ENCODE measurements at regions not wholly inside any gene's neighbourhood (a gene's known extent, or its start where the extent isn't known, plus 50 kb on each side); places are given as distances from the start of the nearest gene placed in this dataset.

DNA sequence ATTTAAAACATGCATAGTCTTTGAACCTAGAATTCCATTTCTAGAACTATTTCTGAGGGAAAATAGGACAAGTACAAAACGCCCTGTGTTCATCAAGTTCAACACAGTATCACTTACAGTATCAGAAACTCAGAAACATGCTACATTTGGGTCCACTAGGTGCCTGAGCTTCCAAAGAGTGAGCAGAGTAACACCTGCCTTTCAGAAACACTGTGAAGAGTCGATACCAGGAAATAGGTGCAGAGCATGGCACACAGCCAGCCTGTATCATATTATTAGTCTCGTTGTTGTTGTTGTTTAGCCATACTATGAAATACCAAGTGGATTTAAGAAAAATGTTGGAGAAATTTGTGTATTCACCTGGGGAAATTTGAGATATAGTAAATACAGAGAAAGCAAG lies 392.1 kb upstream of the MGMT start:
- DNase-seq, result no peak

DNA sequence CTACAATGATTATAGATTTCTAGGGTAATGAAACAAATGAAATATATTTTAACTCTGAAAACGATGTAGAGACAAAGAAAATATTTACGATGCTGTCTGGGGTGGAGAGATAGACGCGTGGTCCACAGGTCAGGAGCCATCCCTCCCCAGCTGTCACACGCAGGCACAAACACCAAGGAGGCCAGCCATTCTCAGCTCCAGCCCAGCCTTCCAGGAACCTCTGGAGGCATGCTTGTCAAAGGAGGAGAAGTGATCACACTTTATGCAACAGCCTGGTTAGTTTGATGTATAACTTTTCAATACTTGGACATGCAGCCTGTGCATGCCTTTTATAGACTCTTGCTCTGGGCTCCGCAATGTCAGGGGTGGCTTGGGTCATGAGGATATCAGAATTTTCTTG lies 391.5 kb upstream of the MGMT start:
- DNase-seq, result no peak

DNA sequence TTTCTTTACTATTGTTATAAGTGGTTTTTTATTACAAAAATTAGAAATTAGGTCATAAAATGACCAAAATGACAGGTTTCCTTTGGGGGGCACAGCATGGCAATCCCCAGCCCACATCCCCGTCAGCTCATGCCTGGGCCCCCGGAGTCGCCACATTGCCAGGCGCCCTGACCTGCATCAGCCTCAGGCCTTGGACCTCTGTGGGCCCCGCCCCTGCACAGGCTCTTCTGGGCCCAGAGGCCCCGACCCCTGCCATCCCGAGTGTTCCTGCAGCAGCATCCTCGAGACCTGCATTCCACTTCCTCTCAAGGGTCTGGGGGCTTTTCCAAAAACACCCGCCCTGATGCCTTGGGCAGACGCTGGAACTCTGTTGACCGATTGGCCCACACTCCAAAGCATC lies 391.1 kb upstream of the MGMT start:
- DNase-seq, result no peak

DNA sequence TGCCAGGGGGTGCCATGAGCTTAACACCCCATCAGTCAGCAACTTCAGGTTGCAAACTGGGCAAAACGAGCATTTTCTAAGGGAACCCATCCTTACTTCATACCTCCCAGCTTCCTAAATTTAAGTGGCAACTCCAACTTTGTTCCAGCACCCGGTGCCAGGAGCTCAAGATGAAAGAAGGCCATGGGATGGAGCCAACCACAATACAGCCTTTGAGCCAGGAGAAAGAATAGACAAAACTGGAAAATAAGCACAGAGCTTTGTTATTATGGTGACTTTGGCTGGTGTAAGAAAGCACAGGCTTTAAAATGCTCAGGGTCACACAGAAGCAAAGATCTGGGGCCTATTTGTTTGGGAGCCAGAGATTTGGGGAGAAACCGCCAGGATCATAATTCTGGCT lies 388.7 kb upstream of the MGMT start:
- DNase-seq, result no peak

- no peak for DNase-seq
Observed at GRCh38 chr10:129078746-129079145, 388.3 kb upstream of the MGMT start.

DNA sequence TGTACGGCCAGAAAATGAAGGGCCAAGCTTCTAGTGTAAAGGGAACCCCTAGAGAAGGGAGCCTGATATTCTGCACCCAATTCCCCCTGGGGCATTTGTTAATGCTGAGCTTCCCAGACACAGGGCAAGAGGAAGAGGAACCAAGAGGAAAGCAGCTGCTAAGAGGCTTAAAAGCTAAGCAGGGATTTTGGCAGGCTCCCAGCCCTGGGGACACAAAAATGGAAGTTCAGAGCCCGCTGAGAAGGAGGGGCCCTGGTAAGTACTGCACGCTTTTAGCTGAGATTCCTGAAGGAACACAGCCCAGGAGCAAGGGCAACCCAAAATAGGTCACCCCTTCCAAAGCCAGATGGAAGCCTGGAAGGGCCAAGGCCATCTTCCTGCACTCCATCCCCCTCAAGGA lies 387.3 kb upstream of the MGMT start:
- DNase-seq, result no peak

DNA sequence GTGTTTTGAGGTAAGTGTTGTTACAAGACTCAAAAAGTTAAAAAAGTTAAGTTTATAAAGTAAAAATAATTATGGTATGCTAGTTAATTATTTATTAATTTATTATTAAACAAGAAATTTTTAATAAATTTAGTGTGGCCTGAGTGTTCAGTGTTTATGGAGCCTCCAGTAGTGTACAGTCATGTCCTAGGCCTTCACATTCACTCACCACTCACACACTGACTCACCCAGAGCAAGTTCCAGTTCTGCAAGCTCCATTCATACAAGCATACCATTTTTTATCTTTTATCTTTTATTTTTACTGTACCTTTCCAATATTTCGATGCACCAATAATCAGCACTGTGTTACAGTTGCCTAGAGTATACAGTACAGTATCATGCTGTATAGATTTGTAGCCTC lies 381.2 kb upstream of the MGMT start:
- no peak for DNase-seq

- DNase-seq, result no peak
Observed at GRCh38 chr10:129089341-129089740, 377.7 kb upstream of the MGMT start.

DNA sequence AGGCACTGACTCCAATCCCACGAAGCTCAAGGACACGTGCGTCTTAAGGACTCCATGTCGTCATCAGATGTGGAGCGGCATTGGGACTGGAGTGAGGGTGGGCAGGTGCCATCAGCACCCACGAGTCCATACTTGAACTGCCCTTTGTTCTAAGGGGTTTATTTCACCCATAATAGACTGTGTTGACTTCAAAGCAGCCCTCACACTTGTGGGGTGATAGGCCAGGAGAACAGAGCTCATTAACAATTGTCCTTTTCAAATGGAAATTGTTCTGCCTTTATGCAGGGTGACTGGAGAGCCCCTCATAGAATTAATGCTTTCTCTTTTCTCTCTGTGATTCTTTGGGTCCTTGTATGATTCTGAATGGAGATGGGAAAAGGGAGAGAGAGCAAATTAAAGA lies 376.9 kb upstream of the MGMT start:
- DNase-seq, result no peak

DNA sequence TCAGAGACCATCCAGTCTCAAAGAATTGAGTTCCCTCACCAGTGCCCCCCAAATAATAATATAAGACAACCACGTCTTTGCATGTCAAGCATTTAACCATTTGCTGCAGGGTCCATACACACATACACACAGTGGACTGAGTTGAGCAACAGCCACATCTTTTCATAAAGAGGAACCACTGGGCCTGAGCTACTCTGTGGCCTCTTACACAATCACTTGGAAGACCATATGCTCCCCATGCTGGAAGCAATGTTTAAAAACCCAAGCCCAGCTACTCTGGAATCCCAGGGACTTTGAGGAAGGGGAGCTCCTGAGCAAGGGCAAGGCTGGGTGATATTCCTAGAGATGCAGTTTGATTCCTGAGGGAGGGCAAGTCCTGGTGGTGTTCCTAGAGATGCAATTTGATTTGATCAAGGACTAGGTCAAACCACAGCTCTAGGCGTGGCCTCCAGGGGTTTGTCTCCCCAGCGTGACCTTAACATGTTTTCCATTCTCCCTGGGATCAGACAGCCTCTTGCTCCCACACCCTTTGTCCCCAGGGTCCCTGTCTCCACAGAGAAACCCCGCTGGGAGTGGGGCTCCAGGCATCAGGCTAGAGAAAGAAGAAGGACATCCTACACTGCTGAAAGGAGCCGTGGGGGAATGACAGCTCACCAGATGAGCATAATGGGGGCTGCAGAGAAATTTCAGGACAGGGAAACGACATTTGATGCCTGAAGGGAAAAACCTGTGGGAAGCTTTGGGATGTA lies 376.2 kb upstream of the MGMT start:
- DNase-seq, result no peak

DNA sequence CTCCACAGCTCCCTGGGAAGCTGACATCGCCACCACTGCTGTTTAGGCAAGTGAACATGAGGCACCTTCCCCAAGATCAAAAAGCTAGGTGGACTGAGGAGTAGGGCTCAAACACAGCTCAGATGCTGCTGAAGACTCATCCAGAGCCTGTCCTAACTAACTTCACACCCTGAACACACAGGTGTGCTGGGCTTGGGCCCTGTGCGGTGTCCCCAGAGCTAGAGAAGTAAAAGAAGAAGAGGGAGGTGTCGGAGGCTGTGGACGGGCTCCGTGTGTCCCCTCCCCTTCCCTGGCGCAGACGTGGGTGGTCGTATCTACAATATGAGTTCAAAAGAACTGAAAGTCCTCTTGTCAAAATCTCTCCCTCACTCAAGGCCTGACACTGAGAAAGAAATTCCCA lies 373.4 kb upstream of the MGMT start:
- DNase-seq, result no peak

DNA sequence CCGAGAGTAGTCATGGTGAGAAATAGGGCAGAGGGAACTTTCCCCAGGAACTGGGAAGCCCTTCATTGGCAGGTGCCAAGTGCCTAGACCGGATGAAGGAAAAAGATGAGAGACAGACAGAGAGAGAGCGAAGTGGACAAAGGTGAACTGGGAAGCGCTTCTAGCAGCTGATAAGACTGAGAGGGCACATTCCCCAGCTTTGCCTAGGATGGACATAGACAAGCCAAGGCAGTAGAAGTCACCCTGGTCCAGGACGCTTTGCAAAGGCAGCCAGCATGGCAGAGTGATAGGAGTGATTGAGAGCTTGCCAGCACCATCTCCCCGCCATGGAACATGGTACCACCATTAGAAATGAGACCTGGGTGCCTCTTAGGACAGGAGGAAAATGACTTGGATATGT lies 372.8 kb upstream of the MGMT start:
- no peak for DNase-seq

DNA sequence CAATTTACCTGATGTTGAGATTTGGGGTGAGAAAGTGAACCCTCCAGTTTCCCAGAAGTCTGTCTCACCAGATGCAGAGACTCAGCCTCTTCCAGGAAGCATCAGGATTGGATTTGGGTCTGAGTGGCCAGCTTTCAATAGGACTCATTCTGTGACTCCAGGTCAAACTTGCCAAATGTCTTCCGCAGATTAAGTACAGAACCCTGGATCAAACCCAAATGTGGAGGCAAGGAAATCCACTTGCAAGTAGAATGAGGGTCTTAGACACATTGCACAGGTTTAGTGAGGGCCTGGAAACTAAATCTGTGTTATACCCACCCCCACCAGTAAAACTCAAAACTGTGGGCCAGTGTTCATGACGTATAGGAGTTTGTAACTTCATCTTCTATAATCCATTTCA lies 372.2 kb upstream of the MGMT start:
- DNase-seq, result no peak

GRCh38 chr10:129095680-129096064 lies 371.4 kb upstream of the MGMT start:
- DNase-seq, result no peak

- DNase-seq, result no peak
Observed at GRCh38 chr10:129096065-129096984, 370.7 kb upstream of the MGMT start.

DNA sequence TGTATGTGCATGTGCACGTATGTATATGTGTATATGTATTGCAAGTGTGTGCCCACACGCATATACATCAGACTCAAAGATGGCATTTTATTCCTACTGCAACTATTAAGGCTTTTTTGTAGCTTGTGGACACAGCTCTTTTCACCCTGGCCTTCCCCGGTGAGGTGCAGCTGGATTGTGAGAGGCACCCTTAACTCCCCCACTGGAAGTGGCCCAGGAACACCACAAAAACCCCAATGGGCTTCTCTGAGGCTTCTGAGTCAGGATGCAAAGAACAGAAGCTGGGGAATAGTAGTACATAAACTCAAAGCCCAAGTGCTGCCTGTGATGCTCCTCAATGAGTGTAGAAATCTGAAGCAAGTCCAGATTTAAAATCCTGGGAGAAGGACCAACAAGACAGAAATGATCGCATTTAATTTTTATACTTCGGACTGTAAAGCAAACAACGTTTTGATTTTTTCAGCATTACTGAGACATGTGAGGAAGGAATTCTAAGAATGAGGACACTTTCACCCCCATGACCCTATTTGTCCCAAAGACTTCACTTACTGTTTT lies 369.2 kb upstream of the MGMT start:
- DNase-seq, result no peak

DNA sequence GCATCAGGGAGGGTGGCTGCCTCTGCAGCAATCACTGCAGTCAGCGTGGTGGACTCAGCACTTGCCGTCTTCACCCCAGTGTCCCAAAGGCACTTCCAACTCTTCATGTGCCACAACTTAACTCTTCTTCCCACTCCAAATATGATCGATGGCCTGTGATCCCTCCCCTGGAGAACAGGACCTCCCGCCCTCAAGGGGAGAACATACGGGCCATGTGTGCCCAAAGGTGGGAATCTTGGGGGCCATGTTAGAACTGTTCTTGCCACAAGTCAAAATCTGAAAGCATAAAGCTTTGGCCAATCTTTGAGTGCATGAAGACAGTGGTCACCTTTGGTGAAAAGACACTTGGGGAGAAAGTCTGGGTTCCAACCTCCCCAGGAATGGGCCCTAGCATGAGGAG lies 368.5 kb upstream of the MGMT start:
- DNase-seq, result no peak

GRCh38 chr10:129099486-129099885 lies 367.6 kb upstream of the MGMT start:
- no peak for DNase-seq

DNA sequence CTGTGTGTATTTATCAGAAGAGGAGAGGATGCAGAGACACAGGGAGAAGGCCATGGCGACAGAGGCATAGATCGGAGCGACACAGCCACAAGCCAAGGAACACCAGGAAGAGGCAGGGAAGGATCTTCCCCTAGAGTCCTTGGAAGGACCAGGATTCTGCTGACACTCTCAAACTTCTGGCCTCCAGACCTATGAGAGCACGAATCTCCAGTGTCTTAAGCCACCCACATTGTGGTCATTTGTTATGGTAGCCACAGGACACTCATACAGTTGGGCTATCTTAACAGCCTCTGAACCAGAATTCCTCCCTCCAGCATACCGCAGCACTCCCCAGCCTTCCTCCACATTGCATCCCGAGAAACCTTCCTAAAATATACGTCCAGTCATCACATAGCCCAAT lies 367.0 kb upstream of the MGMT start:
- no peak for DNase-seq

DNA sequence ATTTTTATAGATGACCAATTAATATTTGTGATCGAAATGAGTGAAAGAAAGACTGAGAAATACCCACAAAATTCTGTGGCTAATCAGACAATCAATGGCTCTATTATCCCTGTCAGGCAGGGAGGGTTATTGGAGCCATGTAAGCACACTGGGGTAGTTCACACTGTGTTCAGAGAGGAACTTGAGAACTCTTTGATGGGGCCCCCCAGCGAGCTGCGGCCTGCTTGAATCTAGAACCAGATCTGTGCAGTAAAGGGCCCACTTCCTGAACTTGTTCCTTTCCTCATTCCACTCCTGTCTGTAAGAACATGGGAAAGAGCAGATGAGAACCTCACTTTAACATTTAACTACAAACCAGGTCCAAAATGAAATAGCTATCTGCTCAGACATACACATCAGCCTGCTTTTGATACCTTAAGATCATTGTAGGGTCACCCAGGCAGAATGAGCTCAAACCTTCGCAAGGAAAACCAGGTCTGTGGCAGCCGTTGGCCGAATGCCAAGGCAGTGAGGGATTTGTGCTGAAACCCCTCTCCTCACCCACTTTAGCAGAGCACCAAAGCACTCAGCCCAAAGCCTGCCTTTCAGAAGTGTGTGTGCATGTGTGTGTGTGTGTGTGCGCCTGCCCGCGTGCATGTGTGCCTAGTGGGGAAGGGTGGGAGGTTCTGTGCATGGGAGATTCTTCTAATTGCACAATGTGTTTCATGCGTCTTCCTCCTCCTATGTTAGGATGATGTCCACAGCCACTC lies 365.6 kb upstream of the MGMT start:
- peak; percentile 33 for DNase-seq

GRCh38 chr10:129102906-129103693 lies 363.9 kb upstream of the MGMT start:
- DNase-seq, result no peak

GRCh38 chr10:129104266-129105045 lies 362.6 kb upstream of the MGMT start:
- DNase-seq, result no peak

Measured in DMS79 (cell line).